IMR-90 (cell line): ENCODE measurements at regions not wholly inside any gene's neighbourhood (a gene's known extent, or its start where the extent isn't known, plus 50 kb on each side); places are given as distances from the start of the nearest gene placed in this dataset.

Experiments
- ATAC-seq: fragments of 200-7000 bp; cut with Tn5 transposase; 2 replicates; pipeline ENCODE4 v1.9.1; 2020; ENCODE audit warnings: low read depth, mild to moderate bottlenecking, moderate library complexity
- BruUV-seq: library from RNA; stranded (reverse); fragments of 400-500 nt; replicated peaks from 2 replicates; lab custom pipeline; 2021; lab: Mats Ljungman, UMichigan
- CTCF ChIA-PET: fragments of 300-600 bp; formaldehyde crosslinking; extraction: SDS; loops from one replicate; lab custom pipeline; 2021; ENCODE audit warnings: antibody characterized with exemption; lab: Yijun Ruan, JAX
- POLR2A ChIA-PET: fragments of 300-600 bp; sonication (Branson Sonifier 250); formaldehyde crosslinking; loops from one replicate; lab custom pipeline; 2022; ENCODE audit warnings: antibody characterized with exemption; ENCODE audit not compliant: unreplicated experiment; lab: Charles Lee
- DNase-seq: peaks from one replicate; pipeline ENCODE4 v3.0.0; 2013
- H2AFZ ChIP-seq: replicated peaks from 2 replicates; pipeline ENCODE3; 2013; ENCODE audit warnings: low read length, mild to moderate bottlenecking; ENCODE audit not compliant: poor library complexity
- H2AK5ac ChIP-seq: 2 replicates; pipeline ENCODE4 v1.6.1; 2013; ENCODE audit warnings: low read depth, low read length, inconsistent platforms
- H2AK9ac ChIP-seq: replicated peaks from 2 replicates; pipeline ENCODE3; 2013; ENCODE audit warnings: mild to moderate bottlenecking, low read depth, low read length, moderate library complexity; ENCODE audit not compliant: poor library complexity
- H2BK120ac ChIP-seq: 2 replicates; pipeline ENCODE4 v1.6.1; 2013; ENCODE audit warnings: low read depth, low read length, inconsistent platforms
- H2BK15ac ChIP-seq: 3 replicates; pipeline ENCODE4 v1.6.1; 2013; ENCODE audit warnings: low read depth, low read length, inconsistent platforms
- H2BK20ac ChIP-seq: 2 replicates; pipeline ENCODE4 v1.6.1; 2013; ENCODE audit warnings: low read depth, mild to moderate bottlenecking, inconsistent platforms, low read length, moderate library complexity
- H2BK5ac ChIP-seq: 2 replicates; pipeline ENCODE4 v1.6.1; 2013; ENCODE audit warnings: mild to moderate bottlenecking, low read depth, low read length, inconsistent platforms; ENCODE audit not compliant: poor library complexity, severe bottlenecking
- H3K14ac ChIP-seq: replicated peaks from 2 replicates; pipeline ENCODE4 v1.6.1; 2013; ENCODE audit warnings: low read depth, low read length, inconsistent platforms
- H3K18ac ChIP-seq: 2 replicates; pipeline ENCODE4 v1.6.1; 2013; ENCODE audit warnings: low read depth, low read length, control low read depth
- H3K23ac ChIP-seq: 2 replicates; pipeline ENCODE4 v1.6.1; 2013; ENCODE audit warnings: low read depth, low read length, inconsistent platforms
- H3K27ac ChIP-seq: 2 replicates; pipeline ENCODE4 v1.5.1; 2013; ENCODE audit warnings: mild to moderate bottlenecking, control low read depth, low read length; ENCODE audit not compliant: insufficient read depth
- H3K27me3 ChIP-seq: 2 replicates; pipeline ENCODE4 v1.6.1; 2013; ENCODE audit warnings: low read length; ENCODE audit not compliant: control insufficient read depth, insufficient read depth
- H3K36me3 ChIP-seq: 2 replicates; pipeline ENCODE4 v1.6.1; 2013; ENCODE audit warnings: low read length, mixed read lengths; ENCODE audit not compliant: control insufficient read depth, insufficient read depth
- H3K4ac ChIP-seq: 2 replicates; pipeline ENCODE4 v1.6.1; 2013; ENCODE audit warnings: low read depth, low read length, inconsistent platforms
- H3K4me1 ChIP-seq: 2 replicates; pipeline ENCODE4 v1.6.1; 2013; ENCODE audit warnings: low read length, mixed read lengths; ENCODE audit not compliant: control insufficient read depth, insufficient read depth
- H3K4me2 ChIP-seq: 2 replicates; pipeline ENCODE4 v1.6.1; 2013; ENCODE audit warnings: low read depth, mild to moderate bottlenecking, control low read depth, low read length, moderate library complexity
- H3K4me3 ChIP-seq: 2 replicates; pipeline ENCODE4 v1.5.1; 2013; ENCODE audit warnings: low read depth, mild to moderate bottlenecking, control low read depth, low read length, moderate library complexity; ENCODE audit not compliant: insufficient read depth
- H3K56ac ChIP-seq: 2 replicates; pipeline ENCODE4 v1.6.1; 2013; ENCODE audit warnings: low read length, inconsistent platforms; ENCODE audit not compliant: insufficient read depth; ENCODE audit errors: extremely low read depth
- H3K79me1 ChIP-seq, 2 experiments: 2 replicates each; pipeline ENCODE4 v1.6.1; 2013; ENCODE audit warnings: low read length in 2 of 2, inconsistent platforms in 1 of 2, low read depth in 1 of 2
- H3K9ac ChIP-seq: 2 replicates; pipeline ENCODE4 v1.6.1; 2013; ENCODE audit warnings: low read depth, low read length, control low read depth
- H3K9me1 ChIP-seq: 2 replicates; pipeline ENCODE4 v1.6.1; 2013; ENCODE audit warnings: low read length, inconsistent platforms; ENCODE audit not compliant: insufficient read depth
- H3K9me3 ChIP-seq: 2 replicates; pipeline ENCODE4 v1.6.1; 2013; ENCODE audit warnings: low read length; ENCODE audit not compliant: control insufficient read depth, insufficient read depth
- H4K20me1 ChIP-seq: 2 replicates; pipeline ENCODE4 v1.6.1; 2013; ENCODE audit warnings: low read length, inconsistent platforms; ENCODE audit not compliant: insufficient read depth
- H4K5ac ChIP-seq: 2 replicates; pipeline ENCODE4 v1.6.1; 2013; ENCODE audit warnings: mild to moderate bottlenecking, low read depth, low read length, control low read depth
- H4K8ac ChIP-seq, 2 experiments: 2 replicates each; pipeline ENCODE4 v1.6.1; 2013; ENCODE audit warnings: low read depth in 2 of 2, low read length in 2 of 2, control low read depth in 1 of 2, inconsistent platforms in 1 of 2
- H4K91ac ChIP-seq: 2 replicates; pipeline ENCODE4 v1.6.1; 2013; ENCODE audit warnings: low read depth, low read length, inconsistent platforms; ENCODE audit not compliant: insufficient read depth
- BHLHE40 ChIP-seq: fragments of 150-350 bp; IDR thresholded peaks from 2 replicates; pipeline ENCODE4 v1.6.1; 2016; ENCODE audit warnings: mild to moderate bottlenecking, low read depth, low read length
- CEBPB ChIP-seq: IDR thresholded peaks from 2 replicates; pipeline ENCODE4 v1.6.1; 2012; ENCODE audit warnings: low read depth, low read length, improper control_type of control experiment
- CHD1 ChIP-seq: IDR thresholded peaks from 2 replicates; pipeline ENCODE4 v1.6.1; 2012; ENCODE audit warnings: low read depth, low read length, improper control_type of control experiment
- FOS ChIP-seq: fragments of 150-350 bp; IDR thresholded peaks from 2 replicates; pipeline ENCODE4 v1.6.1; 2016; ENCODE audit warnings: low read depth, low read length
- MAFK ChIP-seq: IDR thresholded peaks from 2 replicates; pipeline ENCODE4 v1.6.1; 2012; ENCODE audit warnings: low read depth, low read length, improper control_type of control experiment
- MXI1 ChIP-seq: IDR thresholded peaks from 2 replicates; pipeline ENCODE4 v1.6.1; 2012; ENCODE audit warnings: low read depth, mild to moderate bottlenecking, low read length, moderate library complexity, borderline replicate concordance
- NFE2L2 ChIP-seq: fragments of 150-350 bp; IDR thresholded peaks from 2 replicates; pipeline ENCODE4 v1.6.1; 2016; ENCODE audit warnings: low read depth, mild to moderate bottlenecking, low read length
- RAD21 ChIP-seq: IDR thresholded peaks from 2 replicates; pipeline ENCODE4 v1.6.1; 2012; ENCODE audit warnings: low read length, improper control_type of control experiment
- RCOR1 ChIP-seq: IDR thresholded peaks from 2 replicates; pipeline ENCODE4 v1.6.1; 2012; ENCODE audit warnings: mild to moderate bottlenecking, low read length, improper control_type of control experiment; ENCODE audit not compliant: insufficient replicate concordance
- RFX5 ChIP-seq: IDR thresholded peaks from 2 replicates; pipeline ENCODE4 v1.8.0; 2012; ENCODE audit warnings: low read depth, mild to moderate bottlenecking, low read length, moderate library complexity
- WGBS, 2 experiments: methylation state at CpG; one replicate each; pipeline versions ENCODE4 v1.1.5 to v1.1.7; 2013; ENCODE audit warnings: missing lambda C conversion rate in 2 of 2; ENCODE audit not compliant: insufficient read length in 1 of 2; ENCODE audit errors: extremely low coverage in 2 of 2; 5-methylcytosine and 5-hydroxymethylcytosine counted together
- dilution Hi-C: fragments of 300-500 bp; cut with HindIII; formaldehyde crosslinking; loops from one replicate; pipeline ENCODE4 v1.14.3; 2018; ENCODE audit warnings: low sequenced_read_pairs; ENCODE audit not compliant: unreplicated experiment
- in situ Hi-C: fragments of 300-500 bp; cut with MboI; formaldehyde crosslinking; loops from 3 replicates; pipeline ENCODE4 v1.14.3; 2019; ENCODE audit warnings: low sequenced_read_pairs, inconsistent platforms, mixed read lengths
- intact Hi-C: fragments of 100-400 bp; cut with micrococcal nuclease; formaldehyde crosslinking; loops from 2 replicates; pipeline ENCODE4 v1.10.0; 2022
- TF ChIP-seq, protein P1 (sequence below): conservative IDR thresholded peaks from 2 replicates; pipeline ENCODE4 v1.5.1; 2012; ENCODE audit warnings: mild to moderate bottlenecking, low read depth, low read length, improper control_type of control experiment
- TF ChIP-seq, protein P2 (sequence below): fragments of 150-350 bp; IDR thresholded peaks from 2 replicates; pipeline ENCODE4 v1.6.1; 2016; ENCODE audit warnings: low read depth, mild to moderate bottlenecking, low read length, moderate library complexity, borderline replicate concordance
- TF ChIP-seq, protein P3 (sequence below): fragments of 150-350 bp; IDR thresholded peaks from 2 replicates; pipeline ENCODE4 v1.6.1; 2017; ENCODE audit warnings: mild to moderate bottlenecking, antibody characterized with exemption, low read length, low read depth

DNA sequence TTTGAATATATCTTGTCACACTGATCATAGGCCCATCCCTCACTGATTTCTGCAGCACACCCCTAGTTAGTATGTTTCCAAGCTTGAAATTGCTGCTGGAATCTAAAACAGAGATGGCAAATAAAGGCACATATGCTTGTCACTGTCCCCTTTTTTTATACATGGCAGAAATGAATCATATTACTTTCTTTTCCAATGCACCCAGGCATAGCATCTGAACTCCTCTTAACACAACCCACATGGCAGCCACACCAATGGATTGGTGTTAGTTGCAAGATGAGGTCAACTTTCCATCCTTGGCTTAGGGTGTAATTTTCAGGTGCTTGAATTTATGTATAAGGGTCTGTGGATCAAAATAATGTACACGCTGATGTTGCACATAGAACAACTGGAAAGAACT is 473.8 kb upstream of the ZNF608 start:
- no peak overlapping the region for H3K4me2 ChIP-seq
- H3K23ac ChIP-seq = no peak overlapping the region
- H3K18ac ChIP-seq = no peak overlapping the region
- DNase-seq = no peak
- BruUV-seq = no TSS peak
- H4K8ac ChIP-seq = no peak overlapping the region
- in situ Hi-C loops = no loop called here
- no peak overlapping the region for H3K56ac ChIP-seq
- H3K9ac ChIP-seq = no peak overlapping the region
- H3K9me3 ChIP-seq = no peaks in the 10 kb centered on the region
- no peak overlapping the region for H2BK15ac ChIP-seq
- CTCF ChIA-PET = interaction anchor here (0.6 kb wide), 1 partner anchor 108 kb away, joined by 3 read pairs; no protein-coding TSS in a partner anchor
- no peak overlapping the region for H3K4ac ChIP-seq
- POLR2A ChIA-PET = no interaction called here
- H2AFZ ChIP-seq = no peak overlapping the region
- no peak overlapping the region for H3K4me3 ChIP-seq
- H3K27ac ChIP-seq = no peak overlapping the region
- no peaks in the 10 kb centered on the region for H3K27me3 ChIP-seq
- H2BK20ac ChIP-seq = no peak overlapping the region
- no peaks in the 10 kb centered on the region for H4K20me1 ChIP-seq
- H3K4me1 ChIP-seq = no peaks in the 10 kb centered on the region
- ATAC-seq = no peak
- TF ChIP-seq RCOR1 (no peak), RFX5 (no peak), FOS (no peak), RAD21 (no peak), NFE2L2 (no peak), CEBPB (no peak), BHLHE40 (no peak), MXI1 (no peak), MAFK (no peak), CHD1 (no peak)
- TF ChIP-seq, protein P1, sequence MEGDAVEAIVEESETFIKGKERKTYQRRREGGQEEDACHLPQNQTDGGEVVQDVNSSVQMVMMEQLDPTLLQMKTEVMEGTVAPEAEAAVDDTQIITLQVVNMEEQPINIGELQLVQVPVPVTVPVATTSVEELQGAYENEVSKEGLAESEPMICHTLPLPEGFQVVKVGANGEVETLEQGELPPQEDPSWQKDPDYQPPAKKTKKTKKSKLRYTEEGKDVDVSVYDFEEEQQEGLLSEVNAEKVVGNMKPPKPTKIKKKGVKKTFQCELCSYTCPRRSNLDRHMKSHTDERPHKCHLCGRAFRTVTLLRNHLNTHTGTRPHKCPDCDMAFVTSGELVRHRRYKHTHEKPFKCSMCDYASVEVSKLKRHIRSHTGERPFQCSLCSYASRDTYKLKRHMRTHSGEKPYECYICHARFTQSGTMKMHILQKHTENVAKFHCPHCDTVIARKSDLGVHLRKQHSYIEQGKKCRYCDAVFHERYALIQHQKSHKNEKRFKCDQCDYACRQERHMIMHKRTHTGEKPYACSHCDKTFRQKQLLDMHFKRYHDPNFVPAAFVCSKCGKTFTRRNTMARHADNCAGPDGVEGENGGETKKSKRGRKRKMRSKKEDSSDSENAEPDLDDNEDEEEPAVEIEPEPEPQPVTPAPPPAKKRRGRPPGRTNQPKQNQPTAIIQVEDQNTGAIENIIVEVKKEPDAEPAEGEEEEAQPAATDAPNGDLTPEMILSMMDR = no peak
- TF ChIP-seq, protein P2, sequence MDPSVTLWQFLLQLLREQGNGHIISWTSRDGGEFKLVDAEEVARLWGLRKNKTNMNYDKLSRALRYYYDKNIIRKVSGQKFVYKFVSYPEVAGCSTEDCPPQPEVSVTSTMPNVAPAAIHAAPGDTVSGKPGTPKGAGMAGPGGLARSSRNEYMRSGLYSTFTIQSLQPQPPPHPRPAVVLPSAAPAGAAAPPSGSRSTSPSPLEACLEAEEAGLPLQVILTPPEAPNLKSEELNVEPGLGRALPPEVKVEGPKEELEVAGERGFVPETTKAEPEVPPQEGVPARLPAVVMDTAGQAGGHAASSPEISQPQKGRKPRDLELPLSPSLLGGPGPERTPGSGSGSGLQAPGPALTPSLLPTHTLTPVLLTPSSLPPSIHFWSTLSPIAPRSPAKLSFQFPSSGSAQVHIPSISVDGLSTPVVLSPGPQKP = no peak
- TF ChIP-seq, protein P3, sequence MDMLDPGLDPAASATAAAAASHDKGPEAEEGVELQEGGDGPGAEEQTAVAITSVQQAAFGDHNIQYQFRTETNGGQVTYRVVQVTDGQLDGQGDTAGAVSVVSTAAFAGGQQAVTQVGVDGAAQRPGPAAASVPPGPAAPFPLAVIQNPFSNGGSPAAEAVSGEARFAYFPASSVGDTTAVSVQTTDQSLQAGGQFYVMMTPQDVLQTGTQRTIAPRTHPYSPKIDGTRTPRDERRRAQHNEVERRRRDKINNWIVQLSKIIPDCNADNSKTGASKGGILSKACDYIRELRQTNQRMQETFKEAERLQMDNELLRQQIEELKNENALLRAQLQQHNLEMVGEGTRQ = no peak
- no peak overlapping the region for H2BK5ac ChIP-seq
- dilution Hi-C loops = no loop called here
- H4K5ac ChIP-seq = no peak overlapping the region
- no peaks in the 10 kb centered on the region for H3K36me3 ChIP-seq
- H4K91ac ChIP-seq = no peak overlapping the region
- intact Hi-C loops = no loop called here
- no peak overlapping the region for H3K14ac ChIP-seq
- no peak overlapping the region for H2BK120ac ChIP-seq
- H3K79me1 ChIP-seq = no peaks in the 10 kb centered on the region
- H2AK9ac ChIP-seq = no peak overlapping the region
- no CpG with 5 or more reads among the region's 1 CpG for WGBS, 2 experiments
- no peak overlapping the region for H2AK5ac ChIP-seq
- no peaks in the 10 kb centered on the region for H3K9me1 ChIP-seq
